ENCODE measurements at regions not wholly inside any gene's neighbourhood (a gene's known extent, or its start where the extent isn't known, plus 50 kb on each side); places are given as distances from the start of the nearest gene placed in this dataset.
"Not testable (repeated sequence)": the region's sequence is repeated elsewhere in the genome, so short reads cannot be mapped to it uniquely, and the experiment has no call there.

GRCh38 chr1:221965252-221965651 lies 223.4 kb upstream of the DUSP10 start:
- no peak for DNase-seq (ENCODE audit: low read depth)

DNA sequence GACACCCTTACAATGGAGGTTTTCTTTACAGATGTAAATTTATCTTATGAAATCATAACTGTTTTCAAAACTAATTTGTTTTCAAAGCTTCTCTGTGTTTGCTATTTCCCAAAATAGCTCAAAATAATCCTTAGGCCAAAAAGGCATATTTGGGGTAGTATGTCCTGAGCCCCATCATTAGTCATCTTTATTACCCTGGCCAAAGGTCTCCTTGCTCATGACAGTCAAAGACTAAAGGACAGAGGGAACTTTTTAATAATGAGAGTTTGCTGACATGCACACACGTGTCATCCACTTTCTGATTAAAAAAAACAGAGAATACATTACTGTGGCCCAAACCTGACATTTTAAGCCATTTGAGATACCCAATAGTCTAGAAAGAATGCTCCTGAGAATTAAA lies 221.9 kb upstream of the DUSP10 start:
- no peak for DNase-seq (ENCODE audit: low read depth)

DNA sequence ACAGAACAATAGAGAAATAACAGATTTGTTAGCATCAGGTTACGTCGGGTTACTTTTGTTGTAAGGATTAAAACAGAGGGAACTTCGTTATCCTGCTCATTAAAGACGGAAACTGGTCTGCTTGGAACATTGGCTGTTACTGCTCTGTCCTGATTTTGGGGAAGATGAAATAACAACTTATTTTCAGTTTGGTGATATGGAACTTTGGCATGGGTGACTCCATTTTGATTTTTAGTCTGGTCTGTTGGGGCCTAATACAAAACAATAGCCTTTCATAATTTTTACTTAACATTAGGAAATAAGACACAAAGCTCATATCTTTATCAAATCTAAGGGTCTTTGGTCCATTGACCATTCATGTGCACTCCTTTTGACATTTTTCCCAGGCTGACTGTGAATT lies 220.5 kb upstream of the DUSP10 start:
- DNase-seq (ENCODE audit: low read depth): no peak

- peak; percentile 90 for DNase-seq (ENCODE audit: low read depth)
These were observed 219.8 kb upstream of the DUSP10 start for GRCh38 chr1:221961532-221962292.

DNA sequence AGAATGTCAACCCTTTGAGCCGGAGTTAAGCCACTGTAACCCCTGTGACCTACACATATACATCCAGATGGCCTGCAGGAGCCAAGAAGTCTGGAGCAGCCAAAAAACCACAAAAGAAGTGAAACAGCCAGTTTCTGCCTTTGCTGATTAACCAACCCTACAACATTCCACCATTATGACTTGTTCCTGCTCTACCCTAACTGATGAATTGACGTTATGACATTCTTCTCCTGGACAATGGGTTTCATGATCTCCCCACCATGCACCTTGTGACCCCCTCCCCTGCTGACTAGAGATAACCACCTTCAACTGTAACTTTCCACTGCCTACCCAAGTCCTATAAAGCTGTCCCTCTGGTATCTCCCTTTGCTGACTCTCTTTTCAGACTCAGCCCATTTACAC lies 216.3 kb upstream of the DUSP10 start:
- peak; percentile 91 for DNase-seq (ENCODE audit: low read depth)

DNA sequence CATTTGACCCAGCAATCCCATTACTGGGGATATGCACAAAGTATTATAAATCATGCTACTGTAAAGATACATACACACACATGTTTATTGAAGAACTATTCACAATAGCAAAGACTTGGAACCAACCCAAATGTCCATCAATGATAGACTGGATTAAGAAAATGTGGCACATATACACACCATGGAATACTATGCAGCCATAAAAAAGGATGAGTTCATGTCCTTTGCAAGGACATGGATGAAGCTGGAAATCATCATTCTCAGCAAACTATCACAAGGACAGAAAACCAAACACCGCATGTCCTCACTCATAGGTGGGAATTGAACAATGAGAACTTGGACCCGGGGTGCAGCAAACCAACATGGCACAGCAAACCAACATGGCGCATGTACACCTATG lies 215.5 kb upstream of the DUSP10 start:
- DNase-seq (ENCODE audit: low read depth): not testable (repeated sequence)

GRCh38 chr1:221949996-221950395 lies 208.1 kb upstream of the DUSP10 start:
- DNase-seq (ENCODE audit: low read depth): no peak

GRCh38 chr1:221948459-221948858 lies 206.6 kb upstream of the DUSP10 start:
- DNase-seq (ENCODE audit: low read depth): no peak

DNA sequence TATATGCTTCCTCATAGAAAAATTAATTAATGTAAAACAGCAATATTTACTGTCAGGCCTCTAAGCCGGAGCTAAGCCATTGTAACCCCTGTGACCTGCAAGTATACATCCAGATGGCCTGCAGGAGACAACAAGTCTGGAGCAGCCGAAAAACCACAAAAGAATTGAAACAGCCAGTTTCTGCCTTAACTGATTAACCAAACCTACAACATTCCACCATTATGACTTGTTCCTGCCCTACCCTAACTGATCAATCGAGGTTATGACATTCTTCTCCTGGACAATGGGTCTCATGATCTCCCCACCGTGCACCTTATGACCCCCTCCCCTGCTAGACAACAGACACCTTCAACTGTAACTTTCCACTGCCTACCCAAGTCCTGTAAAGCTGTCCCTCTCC lies 205.8 kb upstream of the DUSP10 start:
- DNase-seq (ENCODE audit: low read depth): peak; percentile 55

GRCh38 chr1:221946768-221947167 lies 204.9 kb upstream of the DUSP10 start:
- no peak for DNase-seq (ENCODE audit: low read depth)

GRCh38 chr1:221945669-221946068 lies 203.8 kb upstream of the DUSP10 start:
- no peak for DNase-seq (ENCODE audit: low read depth)

DNA sequence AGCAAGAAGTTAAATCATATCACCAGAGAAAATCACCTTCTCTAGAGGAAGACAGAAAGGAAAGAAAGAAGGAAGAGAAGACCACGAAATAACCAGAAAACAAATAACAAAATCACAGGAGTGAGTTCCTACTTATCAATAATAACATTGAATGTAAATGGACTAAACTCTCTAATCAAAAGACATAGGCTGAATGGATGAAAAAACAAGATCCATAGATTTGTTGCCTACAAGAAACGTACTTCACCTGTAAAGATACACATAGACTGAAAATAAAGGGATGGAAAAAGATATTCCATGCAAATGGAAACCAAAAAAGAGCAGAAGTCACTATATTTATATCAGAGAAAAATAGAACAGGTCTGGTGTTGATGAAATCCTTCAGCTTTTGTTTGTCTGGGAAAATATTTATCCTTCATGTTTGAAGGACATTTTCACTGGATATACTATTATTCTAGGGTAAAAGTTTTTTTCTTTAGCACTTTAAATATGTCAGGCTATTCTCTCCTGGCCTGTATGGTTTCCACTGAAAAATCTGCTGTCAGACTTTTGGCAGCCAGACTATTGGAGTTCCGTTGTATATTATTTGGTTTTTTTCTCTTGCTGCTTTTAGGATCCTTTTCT lies 202.5 kb upstream of the DUSP10 start:
- no peak for DNase-seq (ENCODE audit: low read depth)

DNA sequence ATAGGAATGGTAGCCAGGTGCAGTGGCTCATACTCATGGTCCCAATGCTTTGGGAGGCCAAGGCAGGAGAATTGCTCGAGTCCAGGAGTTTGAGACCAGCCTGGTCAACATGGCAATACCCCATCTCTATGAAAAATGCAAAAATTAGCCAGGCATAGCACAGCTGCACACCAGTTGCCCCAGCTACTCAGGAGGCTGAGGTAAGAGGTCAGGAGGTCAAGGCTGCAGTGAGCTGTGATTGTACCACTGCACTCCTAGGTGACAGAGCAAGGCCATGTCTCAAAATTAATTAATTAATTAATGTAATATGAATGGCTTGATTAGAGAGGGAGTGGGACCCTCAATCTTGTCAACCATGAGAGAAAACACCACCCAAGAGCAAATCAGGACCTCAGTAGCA lies 198.7 kb upstream of the DUSP10 start:
- DNase-seq (ENCODE audit: low read depth): no peak

- DNase-seq (ENCODE audit: low read depth): no peak
These were observed 197.7 kb upstream of the DUSP10 start for GRCh38 chr1:221939607-221940006.

DNA sequence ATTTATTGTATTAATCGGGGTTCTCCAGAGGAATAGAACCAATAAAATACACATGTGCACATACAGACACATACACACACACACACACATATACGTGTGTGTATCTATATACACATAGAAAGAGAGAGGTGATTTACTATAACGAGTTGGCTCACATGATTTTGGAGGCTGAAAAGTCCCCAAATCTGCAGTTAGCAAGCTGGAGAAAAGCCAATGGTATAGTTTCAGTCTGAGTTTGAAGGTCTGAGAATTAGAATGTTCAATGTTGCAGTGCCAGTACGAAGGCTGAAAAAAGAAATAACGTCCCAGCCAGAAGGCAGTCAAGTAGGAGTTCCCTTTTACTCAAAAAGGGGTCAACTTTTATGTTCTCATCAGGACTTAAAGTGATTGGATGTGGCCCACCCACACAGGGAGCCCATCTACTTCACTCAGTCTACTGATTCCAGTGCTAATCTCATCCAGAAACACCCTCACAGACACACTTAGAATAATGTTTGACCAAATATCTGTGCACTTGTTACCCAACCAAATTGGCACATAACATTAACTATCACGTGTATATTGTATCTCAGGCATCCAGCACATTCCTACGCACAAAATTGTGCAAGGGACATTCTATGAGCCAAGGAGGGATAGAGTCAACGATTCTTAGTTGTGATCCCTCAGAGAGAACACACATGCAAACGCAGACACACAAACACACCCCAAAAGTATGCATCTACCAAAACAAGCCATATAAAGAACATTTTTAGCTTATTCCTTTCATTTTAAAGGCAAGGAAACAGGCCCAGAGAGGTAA lies 195.5 kb upstream of the DUSP10 start:
- no peak for DNase-seq (ENCODE audit: low read depth)

GRCh38 chr1:221933814-221934213 lies 191.9 kb upstream of the DUSP10 start:
- DNase-seq (ENCODE audit: low read depth): no peak

GRCh38 chr1:221926441-221926840 lies 184.6 kb upstream of the DUSP10 start:
- no peak for DNase-seq (ENCODE audit: low read depth)

GRCh38 chr1:221925947-221926346 lies 184.1 kb upstream of the DUSP10 start:
- DNase-seq (ENCODE audit: low read depth): no peak

DNA sequence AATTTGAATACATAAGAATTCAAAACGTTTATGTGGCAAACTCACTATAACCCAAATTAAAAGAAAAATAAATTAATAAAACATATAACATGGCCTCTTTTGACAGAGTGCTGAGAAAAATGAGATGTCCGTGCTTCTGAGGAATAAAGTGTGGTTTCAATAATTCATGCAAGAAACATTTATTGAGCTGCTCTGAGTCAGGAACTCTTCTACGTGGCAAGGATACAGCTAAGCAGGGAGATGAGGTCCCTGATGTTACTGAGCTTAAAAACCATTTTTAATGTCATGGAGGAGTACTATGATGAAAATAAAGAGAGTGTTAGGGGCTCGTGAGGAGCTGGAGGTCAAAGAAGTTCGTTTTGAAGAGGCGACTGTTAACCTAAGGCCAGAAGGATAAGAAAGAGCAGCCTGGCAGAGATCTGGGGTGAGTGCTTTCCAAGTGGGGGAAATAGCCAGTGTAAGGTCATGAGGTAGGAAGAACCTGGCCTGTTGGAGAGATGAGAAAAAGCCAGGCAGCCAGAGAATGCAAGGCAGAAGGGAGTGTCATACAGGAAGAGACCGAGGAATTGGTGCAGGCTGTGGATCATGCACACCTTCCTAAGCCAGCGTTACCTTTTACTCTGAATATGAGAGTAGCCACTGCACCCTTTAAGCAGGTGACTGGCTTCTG lies 182.2 kb upstream of the DUSP10 start:
- peak; percentile 43 for DNase-seq (ENCODE audit: low read depth)

- DNase-seq (ENCODE audit: low read depth): peak; percentile 40
These were observed 180.0 kb upstream of the DUSP10 start for GRCh38 chr1:221921936-221922335.

- DNase-seq (ENCODE audit: low read depth): no peak
These were observed 177.9 kb upstream of the DUSP10 start for GRCh38 chr1:221919743-221920142.

GRCh38 chr1:221919341-221919740 lies 177.5 kb upstream of the DUSP10 start:
- DNase-seq (ENCODE audit: low read depth): no peak

DNA sequence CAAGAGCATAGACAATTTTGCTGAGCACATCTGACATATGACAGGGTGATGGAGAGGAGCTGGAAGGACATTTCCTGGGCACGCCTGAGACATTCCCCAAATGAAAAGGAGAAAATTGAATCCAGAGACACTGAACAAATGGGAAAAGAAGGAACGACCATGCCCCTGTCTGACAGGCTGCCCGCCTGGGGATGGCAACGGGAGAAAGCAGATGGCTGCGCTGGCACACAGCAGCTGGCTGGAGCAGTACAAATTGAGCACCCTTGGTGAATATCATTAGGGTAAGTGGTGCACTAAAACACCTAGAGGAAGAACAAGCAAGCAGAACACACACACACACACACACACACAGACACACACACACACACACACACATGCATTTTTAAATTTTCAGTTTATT lies 174.3 kb upstream of the DUSP10 start:
- no peak for DNase-seq (ENCODE audit: low read depth)
